ENCODE measurements at regions not wholly inside any gene's neighbourhood (a gene's known extent, or its start where the extent isn't known, plus 50 kb on each side); places are given as distances from the start of the nearest gene placed in this dataset.

- no peak for DNase-seq (ENCODE audit: low read depth)
Observed at GRCh38 chr1:84759756-84760155, 69.5 kb upstream of the SSX2IP start.

DNA sequence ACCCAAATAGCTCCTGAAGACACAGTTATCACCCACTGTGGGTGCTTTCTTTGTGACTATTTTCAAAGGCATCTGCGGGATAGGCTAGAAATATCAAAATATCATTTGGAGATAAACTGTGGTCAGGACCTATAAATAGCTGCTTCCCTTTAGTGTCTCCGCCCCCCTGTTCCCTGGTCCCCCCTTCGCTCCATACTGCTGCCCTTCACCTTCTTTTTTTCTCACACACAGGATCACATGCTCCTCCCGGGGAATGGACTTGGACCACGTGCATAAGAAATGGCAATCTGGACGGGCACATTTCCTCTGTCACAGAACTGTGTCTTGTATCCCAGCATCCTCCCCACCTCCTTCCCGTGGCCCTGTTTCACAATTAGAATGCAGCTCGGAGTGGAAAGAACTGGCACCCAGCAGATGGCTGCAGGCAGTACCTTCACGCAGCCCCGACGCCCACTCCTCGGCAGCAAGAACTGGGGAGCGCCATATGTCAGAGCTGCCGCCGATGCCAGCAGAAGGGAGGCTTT is 68.8 kb upstream of the SSX2IP start:
- DNase-seq (ENCODE audit: low read depth), result no peak

DNA sequence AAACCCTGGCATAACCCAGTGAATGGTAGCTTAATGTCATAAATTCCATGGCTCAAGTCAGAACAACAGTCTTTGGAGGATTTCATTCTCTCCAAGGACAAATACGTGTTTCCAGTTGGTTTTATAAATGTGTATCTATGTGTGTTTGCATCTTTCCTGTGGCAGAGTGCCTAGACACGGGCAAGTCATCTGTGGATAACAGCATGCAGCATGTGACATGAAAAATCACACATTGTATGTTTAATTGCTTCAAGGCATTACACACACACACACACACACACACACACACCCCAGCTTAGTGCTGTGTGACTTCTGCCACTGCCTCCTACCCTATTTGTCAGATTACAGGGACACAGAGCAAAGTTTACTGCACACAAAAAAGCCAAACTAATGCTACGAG is 68.2 kb upstream of the SSX2IP start:
- DNase-seq (ENCODE audit: low read depth), result no peak

DNA sequence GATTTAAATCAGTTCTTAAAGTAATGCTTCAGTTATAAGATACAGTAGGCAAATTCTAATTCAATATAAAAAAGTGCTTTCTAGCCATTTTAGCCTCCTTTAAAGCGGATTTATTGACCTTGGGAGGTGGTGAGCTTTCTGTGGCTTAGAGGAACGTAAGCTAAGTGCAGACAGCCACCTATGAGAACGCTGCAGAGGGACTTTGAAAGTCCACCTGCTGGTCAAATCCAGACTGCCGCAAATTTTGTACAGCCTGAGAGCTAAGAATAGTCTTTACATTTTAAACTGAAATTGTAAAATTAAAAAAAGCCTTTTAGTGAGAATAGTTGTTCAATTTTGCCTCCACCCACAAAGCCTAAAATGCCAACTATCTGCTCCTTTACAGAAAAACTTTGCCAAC is 67.0 kb upstream of the SSX2IP start:
- no peak for DNase-seq (ENCODE audit: low read depth)

DNA sequence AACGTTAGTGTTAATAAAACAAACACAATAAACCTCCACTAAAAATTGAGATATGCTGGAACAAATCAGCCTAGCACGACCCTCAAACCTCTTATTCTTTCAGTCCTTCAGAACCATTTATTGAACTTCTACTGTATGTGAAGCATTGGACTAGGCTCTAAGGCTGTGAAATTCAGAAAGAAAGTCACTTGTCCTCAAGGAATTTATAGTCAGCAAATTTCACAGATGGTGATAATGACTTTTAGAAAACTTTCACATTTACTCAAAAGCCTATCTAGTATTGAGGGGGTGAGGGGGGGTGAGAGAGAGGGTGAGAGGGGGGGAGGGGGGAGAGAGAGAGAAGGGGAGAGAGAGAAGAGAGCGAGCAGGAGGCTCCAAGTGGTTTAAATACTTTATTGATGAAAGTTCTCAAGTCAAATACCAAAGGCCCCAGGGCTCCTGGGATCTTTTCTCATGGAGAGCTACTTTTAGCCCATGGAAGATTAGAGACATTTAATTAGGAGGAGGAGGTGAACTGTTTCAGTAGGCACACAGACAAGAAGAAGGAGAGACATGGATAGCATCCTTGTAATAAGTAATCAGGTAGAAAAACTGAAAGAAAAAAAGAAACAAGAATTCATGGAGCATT is 66.3 kb upstream of the SSX2IP start:
- DNase-seq (ENCODE audit: low read depth), result no peak

GRCh38 chr1:84756001-84756400 is 65.7 kb upstream of the SSX2IP start:
- DNase-seq (ENCODE audit: low read depth), result no peak

DNA sequence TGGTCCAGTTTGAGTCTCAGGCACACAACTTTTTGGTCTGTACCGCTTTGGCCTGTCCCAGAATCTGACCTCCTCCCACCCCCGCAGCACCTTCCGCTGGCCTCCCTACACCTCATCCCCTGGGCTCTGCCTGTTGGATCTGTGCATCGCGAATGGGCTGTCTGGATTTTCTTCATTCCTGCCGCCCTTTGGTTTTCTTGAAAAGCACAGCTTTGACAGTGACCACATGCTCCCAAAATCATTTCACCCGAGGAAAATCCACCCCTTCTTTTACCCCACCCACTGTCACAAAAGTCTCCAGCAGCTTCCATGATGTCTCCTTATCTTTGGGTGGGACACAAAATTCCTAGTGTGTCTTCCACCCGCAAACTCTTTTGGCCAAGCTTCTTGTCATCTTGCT is 65.0 kb upstream of the SSX2IP start:
- DNase-seq (ENCODE audit: low read depth), result no peak

GRCh38 chr1:84754386-84754703 is 64.1 kb upstream of the SSX2IP start:
- DNase-seq (ENCODE audit: low read depth), result no peak

DNA sequence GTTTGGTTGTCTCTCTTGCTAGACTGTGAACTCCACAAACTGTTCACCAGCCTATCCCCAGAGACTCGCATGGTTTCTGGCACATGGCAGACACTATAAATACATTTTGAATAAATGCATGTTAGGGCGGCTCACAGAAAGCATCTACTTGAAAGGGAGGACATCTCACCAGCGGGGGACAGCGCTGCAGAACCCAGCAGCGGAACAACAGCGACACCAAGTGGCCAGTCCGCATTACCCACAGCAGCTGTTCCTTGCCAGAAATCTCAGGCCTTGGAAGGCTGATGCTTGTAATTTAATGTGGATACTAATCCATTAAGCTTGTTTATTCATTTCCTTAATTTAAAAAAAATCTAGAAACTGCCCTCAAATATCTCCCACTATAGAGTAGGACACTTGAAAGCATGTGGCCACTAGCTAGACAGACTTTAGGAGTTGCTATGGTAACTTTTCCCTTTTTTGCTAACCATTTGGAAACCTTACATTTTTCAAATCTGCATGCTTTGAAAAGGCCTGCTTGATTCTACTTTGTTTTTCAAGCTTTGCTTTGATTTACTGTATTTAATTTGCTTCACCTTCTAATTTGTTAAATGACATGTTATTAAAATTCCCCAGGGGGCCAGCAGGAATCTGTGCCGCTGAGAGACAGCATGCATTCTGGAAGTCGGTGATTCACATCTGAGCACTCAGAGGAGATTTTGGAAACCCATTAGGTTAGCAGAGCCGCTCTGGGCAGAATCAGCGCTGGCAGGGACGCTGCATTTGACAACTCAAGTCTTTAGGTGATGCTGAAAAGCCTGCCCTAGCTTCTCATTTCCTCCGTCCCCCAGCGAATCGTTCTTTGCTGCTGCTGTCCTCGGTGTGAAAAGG is 63.5 kb upstream of the SSX2IP start:
- DNase-seq (ENCODE audit: low read depth), result peak; percentile 42

- DNase-seq (ENCODE audit: low read depth), result no peak
Observed at GRCh38 chr1:84750110-84750730, 60.0 kb upstream of the SSX2IP start.

DNA sequence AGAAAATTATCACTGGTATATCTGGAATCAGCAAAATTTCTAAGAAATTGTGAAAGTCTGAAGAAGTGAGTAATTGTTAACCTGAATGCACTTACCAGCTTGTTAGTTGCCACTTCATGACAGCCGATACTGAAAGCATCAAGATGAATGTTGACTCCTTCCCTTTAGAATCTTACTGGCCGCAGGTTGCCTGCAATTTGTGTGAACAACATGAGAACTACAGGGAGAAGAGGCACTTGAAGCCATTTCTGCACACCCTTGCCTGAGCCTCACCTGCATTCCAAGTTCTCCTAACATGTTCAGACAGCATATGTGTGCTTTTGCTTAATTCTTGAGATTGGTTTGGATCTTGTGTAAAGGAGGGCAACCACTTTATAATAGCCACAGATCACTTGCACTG is 59.2 kb upstream of the SSX2IP start:
- DNase-seq (ENCODE audit: low read depth), result no peak

DNA sequence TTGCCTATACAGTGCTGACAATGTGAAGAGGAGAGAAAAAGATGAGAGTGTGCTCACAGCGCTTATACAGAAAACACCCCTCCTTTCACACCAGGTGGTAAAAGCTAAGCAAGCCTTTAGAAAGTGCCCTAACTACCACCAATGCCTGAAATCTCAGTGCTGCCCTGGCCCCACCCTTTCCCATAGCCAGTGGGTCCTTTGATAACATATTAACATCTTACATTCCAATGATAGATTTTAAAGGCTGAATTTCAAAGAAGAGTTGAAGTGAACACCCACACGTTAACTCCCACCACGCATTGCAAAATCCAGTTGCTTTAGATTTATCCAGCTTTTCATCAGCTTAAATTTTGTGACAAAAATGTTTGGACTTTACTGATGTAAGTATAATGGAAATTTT is 58.1 kb upstream of the SSX2IP start:
- no peak for DNase-seq (ENCODE audit: low read depth)

- DNase-seq (ENCODE audit: low read depth), result no peak
Observed at GRCh38 chr1:84745857-84746256, 55.6 kb upstream of the SSX2IP start.

DNA sequence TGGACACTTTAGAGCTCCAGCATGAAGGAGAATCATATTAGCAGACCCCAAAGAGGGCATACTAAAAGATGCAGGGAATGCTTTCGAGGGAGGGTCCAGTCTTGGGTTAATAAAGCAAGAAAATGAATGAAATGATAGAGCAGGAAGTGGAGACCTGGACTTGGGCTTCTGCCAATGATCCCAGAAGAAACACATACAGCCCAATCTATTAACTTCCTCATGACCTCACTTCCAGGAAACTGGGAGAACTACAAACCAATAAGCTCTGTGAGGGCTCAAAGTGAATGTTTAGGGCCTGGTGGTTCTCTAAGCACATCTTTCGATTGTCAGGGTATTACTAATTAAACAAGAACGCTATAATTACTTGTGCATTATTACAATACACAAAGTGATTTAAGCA is 53.6 kb upstream of the SSX2IP start:
- DNase-seq (ENCODE audit: low read depth), result no peak

DNA sequence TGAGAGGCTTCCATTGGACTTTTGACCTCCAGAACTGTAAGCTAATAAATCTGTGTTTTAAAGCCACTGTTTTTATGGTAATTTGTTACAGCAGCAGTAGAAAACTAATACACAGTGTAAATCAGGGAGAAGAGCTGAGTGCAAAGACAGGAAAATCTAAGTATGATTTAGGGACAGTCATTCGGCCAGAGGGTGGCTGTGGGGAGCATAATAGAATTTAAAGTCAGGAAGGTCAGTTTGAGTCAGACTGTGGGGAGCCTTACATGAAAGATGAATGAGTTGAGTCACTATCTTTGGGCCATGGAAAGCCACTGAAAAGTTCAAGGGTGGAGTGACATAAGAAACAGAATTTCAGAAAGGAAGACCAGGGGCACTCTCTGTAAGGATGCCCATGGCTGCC is 52.4 kb upstream of the SSX2IP start:
- DNase-seq (ENCODE audit: low read depth), result no peak

GRCh38 chr1:84740050-84740714 is 49.9 kb upstream of the SSX2IP start:
- DNase-seq (ENCODE audit: low read depth), result no peak

All from stromal cell of bone marrow (primary cell).